Ovary (tissue), 7 donors: ENCODE measurements at regions not wholly inside any gene's neighbourhood (a gene's known extent, or its start where the extent isn't known, plus 50 kb on each side); places are given as distances from the start of the nearest gene placed in this dataset.

Experiments used
- DNase-seq, 5 donors: peaks; one replicate each; pipeline ENCODE4 v3.0.0-alpha.2; 2019 to 2020
- H3K27ac ChIP-seq, 2 donors: fragments of 200-600 bp; one replicate each; pipeline versions ENCODE4 v1.5.1 to v1.8.0; 2019 to 2022
- H3K27me3 ChIP-seq: fragments of 200-600 bp; one replicate; pipeline ENCODE4 v1.8.0; 2022
- H3K36me3 ChIP-seq: fragments of 200-600 bp; sonication (generic); one replicate; pipeline ENCODE4 v1.5.1; 2019
- H3K4me1 ChIP-seq: one replicate; pipeline ENCODE4 v1.8.1; 2013; ENCODE audit warnings: mild to moderate bottlenecking, moderate library complexity; ENCODE audit not compliant: insufficient read depth
- H3K4me3 ChIP-seq: fragments of 200-600 bp; sonication (generic); one replicate; pipeline ENCODE4 v1.5.1; 2017
- H3K9me3 ChIP-seq, 2 donors: fragments of 200-600 bp in 1 of 2; sonication (generic) in 1 of 2; one replicate each; pipeline versions ENCODE4 v1.5.1 to v1.8.1; 2013 to 2019; ENCODE audit warnings: mild to moderate bottlenecking in 1 of 2, moderate library complexity in 1 of 2
- CTCF ChIP-seq, 3 donors: fragments of 450-650 bp in 2 of 3; fragments of 200-600 bp in 1 of 3; IDR thresholded peaks; one replicate each; pipeline versions ENCODE4 v1.5.1 to v1.8.0; 2016 to 2022; ENCODE audit warnings: antibody characterized with exemption in 3 of 3, mild to moderate bottlenecking in 1 of 3
- EP300 ChIP-seq: sonication (generic); formaldehyde crosslinking; IDR thresholded peaks from one replicate; pipeline ENCODE4 v1.6.1; 2017; ENCODE audit warnings: antibody characterized with exemption
- POLR2A ChIP-seq: fragments of 450-650 bp; IDR thresholded peaks from one replicate; pipeline ENCODE4 v1.6.1; 2017; ENCODE audit warnings: antibody characterized with exemption, mild to moderate bottlenecking, moderate library complexity
- WGBS, 3 donors: extraction: QIAGEN DNeasy Blood & Tissue Kit in 1 of 3; methylation state at CpG; one replicate each; pipeline versions ENCODE4 v1.1.5 to v1.1.7; 2013 to 2017; 5-methylcytosine and 5-hydroxymethylcytosine counted together
- intact Hi-C, 4 donors: fragments of 100-400 bp; cut with DNase I; formaldehyde crosslinking; loops; one replicate each; pipeline versions ENCODE4 v1.11.0 to v1.15.1; 2022 to 2023
- donor health status: DM: no; HTN: no; CAD: no; lungs with moderate emphysema.
- donor health status: DM: no; HTN: no; CAD: no.
- donor health status: Bipolar disorder and iron deficiency.
- donor health status: DM: no; HTN: no; CAD: no.
- donor health status: DM: yes; HTN: yes; CAD: no.

- H3K4me3 ChIP-seq = no peak overlapping the region
- H3K27ac ChIP-seq = no peak overlapping the region
- TF ChIP-seq CTCF (IDR thresholded peaks at IDR 0.05) (no peak), EP300 (no peak), POLR2A (no peak)
- peaks cover 0 to 4% of the 10 kb centered on the region in 2 donors for H3K9me3 ChIP-seq
- H3K36me3 ChIP-seq = no peaks in the 10 kb centered on the region
- intact Hi-C loops = no loop called here
- H3K27me3 ChIP-seq = no peaks in the 10 kb centered on the region
- no peak for DNase-seq
- H3K4me1 ChIP-seq = no peaks in the 10 kb centered on the region
- whole genome bisulfite sequencing, 3 donors = 59 to 66% (median 61%) methylated on average over 2 of the region's 2 CpGs
These were observed 210.2 kb downstream of the PAX3 start for GRCh38 chr2:222088561-222088960.

GRCh38 chr2:222087998-222088397, 210.8 kb downstream of the PAX3 start:
- DNase-seq = no peak
- Histone ChIP-seq H3K4me1 (no peaks in the 10 kb centered on the region), H3K27me3 (no peaks in the 10 kb centered on the region), H3K36me3 (no peaks in the 10 kb centered on the region), H3K9me3 (peaks cover 0 to 4% of the 10 kb centered on the region in 2 donors), H3K4me3 (no peak overlapping the region), H3K27ac (no peak overlapping the region)
- 58 to 65% (median 65%) methylated on average over 3 of the region's 3 CpGs for WGBS, 3 donors
- intact Hi-C loops = no loop called here
- TF ChIP-seq POLR2A = no peak

- 26 to 47% (median 32%) methylated on average over 3 of the region's 3 CpGs for WGBS, 3 donors
- intact Hi-C loops = no loop called here
- TF ChIP-seq POLR2A (no peak), EP300 (no peak), CTCF (IDR thresholded peaks at IDR 0.05) (no peak)
These were observed 216.6 kb downstream of the PAX3 start for GRCh38 chr2:222082201-222082600.

GRCh38 chr2:222080141-222080540, 218.7 kb downstream of the PAX3 start:
- Histone ChIP-seq H3K27me3 (no peaks in the 10 kb centered on the region), H3K9me3 (no peaks in the 10 kb centered on the region), H3K4me3 (no peak overlapping the region), H3K36me3 (no peaks in the 10 kb centered on the region), H3K27ac (no peak overlapping the region), H3K4me1 (no peaks in the 10 kb centered on the region)
- WGBS, 3 donors = 84 to 85% (median 85%) methylated on average over 2 of the region's 2 CpGs
- TF ChIP-seq POLR2A (no peak), CTCF (IDR thresholded peaks at IDR 0.05) (no peak), EP300 (no peak)
- no peak for DNase-seq
- intact Hi-C loops = no loop called here

More at GRCh38 chr2:222082201-222082600, 216.6 kb downstream of the PAX3 start:
- no peaks in the 10 kb centered on the region for H3K9me3 ChIP-seq
- DNase-seq = no peak
- no peaks in the 10 kb centered on the region for H3K36me3 ChIP-seq
- H3K4me1 ChIP-seq = no peaks in the 10 kb centered on the region
- no peak overlapping the region for H3K27ac ChIP-seq
- no peak overlapping the region for H3K4me3 ChIP-seq
- H3K27me3 ChIP-seq = no peaks in the 10 kb centered on the region

- Histone ChIP-seq H3K4me3 (no peak overlapping the region), H3K27ac (no peak overlapping the region), H3K4me1 (no peaks in the 10 kb centered on the region), H3K36me3 (no peaks in the 10 kb centered on the region), H3K9me3 (no peaks in the 10 kb centered on the region), H3K27me3 (no peaks in the 10 kb centered on the region)
- 77 to 85% (median 81%) methylated on average over 7 of the region's 7 CpGs for WGBS, 3 donors
- intact Hi-C loops = no loop called here
- TF ChIP-seq POLR2A = no peak
- no peak for TF ChIP-seq EP300
- TF ChIP-seq CTCF (IDR thresholded peaks at IDR 0.05) = no peak
- DNase-seq = no peak
These were observed 221.7 kb downstream of the PAX3 start for GRCh38 chr2:222076973-222077690.
